ENCODE measurements at regions not wholly inside any gene's neighbourhood (a gene's known extent, or its start where the extent isn't known, plus 50 kb on each side); places are given as distances from the start of the nearest gene placed in this dataset.

- no peak for DNase-seq
These were observed 154.6 kb upstream of the MYL2 start for GRCh38 chr12:111074965-111075364.

GRCh38 chr12:111074559-111074958 is 154.2 kb upstream of the MYL2 start:
- no peak for DNase-seq

- DNase-seq: no peak
These were observed 153.0 kb upstream of the MYL2 start for GRCh38 chr12:111073370-111073769.

- no peak for DNase-seq
These were observed 151.9 kb upstream of the MYL2 start for GRCh38 chr12:111072299-111072698.

- no peak for DNase-seq
These were observed 149.5 kb upstream of the MYL2 start for GRCh38 chr12:111069886-111070285.

- DNase-seq: no peak
These were observed 147.9 kb upstream of the MYL2 start for GRCh38 chr12:111068290-111068689.

- DNase-seq: no peak
These were observed 147.1 kb upstream of the MYL2 start for GRCh38 chr12:111067498-111067897.

GRCh38 chr12:111066744-111067437 is 146.5 kb upstream of the MYL2 start:
- no peak for DNase-seq

- no peak for DNase-seq
These were observed 144.6 kb upstream of the MYL2 start for GRCh38 chr12:111064982-111065381.

GRCh38 chr12:111064154-111064553 is 143.8 kb upstream of the MYL2 start:
- DNase-seq: no peak

- DNase-seq: no peak
These were observed 143.1 kb upstream of the MYL2 start for GRCh38 chr12:111063295-111064026.

- DNase-seq: no peak
These were observed 137.5 kb upstream of the MYL2 start for GRCh38 chr12:111057701-111058425.

GRCh38 chr12:111056618-111057521 is 136.5 kb upstream of the MYL2 start:
- DNase-seq: peak; percentile 74 to 80 (median 80)

GRCh38 chr12:111055181-111055880 is 135.0 kb upstream of the MYL2 start:
- DNase-seq: no peak

GRCh38 chr12:111048991-111049390 is 128.6 kb upstream of the MYL2 start:
- DNase-seq: no peak

GRCh38 chr12:111046896-111047295 is 126.5 kb upstream of the MYL2 start:
- no peak for DNase-seq

- no peak for DNase-seq
These were observed 125.6 kb upstream of the MYL2 start for GRCh38 chr12:111045941-111046340.

GRCh38 chr12:111041091-111041490 is 120.7 kb upstream of the MYL2 start:
- DNase-seq: no peak

GRCh38 chr12:111040690-111041089 is 120.3 kb upstream of the MYL2 start:
- no peak for DNase-seq

GRCh38 chr12:111038941-111039340 is 118.6 kb upstream of the MYL2 start:
- no peak for DNase-seq

- no peak for DNase-seq
These were observed 117.7 kb upstream of the MYL2 start for GRCh38 chr12:111038077-111038476.

- no peak for DNase-seq
These were observed 116.7 kb upstream of the MYL2 start for GRCh38 chr12:111037047-111037446.

Measured in suppressor macrophage treated with lipopolysaccharide for 1 hour (primary cell).